ENCODE measurements at regions not wholly inside any gene's neighbourhood (a gene's known extent, or its start where the extent isn't known, plus 50 kb on each side); places are given as distances from the start of the nearest gene placed in this dataset.

- TF ChIP-seq CTCF (IDR thresholded peaks at IDR 0.05), result no peak
- no peak for TF ChIP-seq POLR2A (IDR thresholded peaks at IDR 0.05)
Measured at GRCh38 chr3:145716519-145716918, 444.5 kb downstream of the PLOD2 start.
